ENCODE measurements at regions not wholly inside any gene's neighbourhood (a gene's known extent, or its start where the extent isn't known, plus 50 kb on each side); places are given as distances from the start of the nearest gene placed in this dataset.

DNA sequence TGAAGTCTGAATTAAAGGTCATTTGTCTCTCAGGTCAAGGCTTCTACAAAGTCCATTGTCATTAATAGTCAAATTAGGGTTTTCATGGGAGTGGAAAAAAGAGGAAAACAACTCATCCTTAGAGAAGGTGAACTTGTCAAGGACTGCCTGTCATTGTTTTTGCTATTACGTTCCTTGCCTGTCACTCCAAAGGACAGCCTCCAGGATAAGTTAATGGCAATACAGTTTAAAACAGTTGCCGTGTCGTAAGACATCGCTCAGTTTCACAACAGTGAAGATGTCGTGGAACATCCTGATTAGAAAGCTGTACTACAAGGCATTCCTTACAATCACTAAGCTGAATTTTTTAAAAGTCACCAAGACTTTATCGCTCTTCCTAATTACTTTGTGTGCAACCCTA, 466.8 kb upstream of the SMIM31 start:
- TF ChIP-seq, protein P1, sequence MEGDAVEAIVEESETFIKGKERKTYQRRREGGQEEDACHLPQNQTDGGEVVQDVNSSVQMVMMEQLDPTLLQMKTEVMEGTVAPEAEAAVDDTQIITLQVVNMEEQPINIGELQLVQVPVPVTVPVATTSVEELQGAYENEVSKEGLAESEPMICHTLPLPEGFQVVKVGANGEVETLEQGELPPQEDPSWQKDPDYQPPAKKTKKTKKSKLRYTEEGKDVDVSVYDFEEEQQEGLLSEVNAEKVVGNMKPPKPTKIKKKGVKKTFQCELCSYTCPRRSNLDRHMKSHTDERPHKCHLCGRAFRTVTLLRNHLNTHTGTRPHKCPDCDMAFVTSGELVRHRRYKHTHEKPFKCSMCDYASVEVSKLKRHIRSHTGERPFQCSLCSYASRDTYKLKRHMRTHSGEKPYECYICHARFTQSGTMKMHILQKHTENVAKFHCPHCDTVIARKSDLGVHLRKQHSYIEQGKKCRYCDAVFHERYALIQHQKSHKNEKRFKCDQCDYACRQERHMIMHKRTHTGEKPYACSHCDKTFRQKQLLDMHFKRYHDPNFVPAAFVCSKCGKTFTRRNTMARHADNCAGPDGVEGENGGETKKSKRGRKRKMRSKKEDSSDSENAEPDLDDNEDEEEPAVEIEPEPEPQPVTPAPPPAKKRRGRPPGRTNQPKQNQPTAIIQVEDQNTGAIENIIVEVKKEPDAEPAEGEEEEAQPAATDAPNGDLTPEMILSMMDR (IDR thresholded peaks at IDR 0.05; ENCODE audit: insufficient read depth, low read depth, low read length, missing control alignments) = no peak
- DNase-seq (ENCODE audit: low read depth) = no peak
- H3K4me3 ChIP-seq (ENCODE audit: low read length) = no peak overlapping the region

DNA sequence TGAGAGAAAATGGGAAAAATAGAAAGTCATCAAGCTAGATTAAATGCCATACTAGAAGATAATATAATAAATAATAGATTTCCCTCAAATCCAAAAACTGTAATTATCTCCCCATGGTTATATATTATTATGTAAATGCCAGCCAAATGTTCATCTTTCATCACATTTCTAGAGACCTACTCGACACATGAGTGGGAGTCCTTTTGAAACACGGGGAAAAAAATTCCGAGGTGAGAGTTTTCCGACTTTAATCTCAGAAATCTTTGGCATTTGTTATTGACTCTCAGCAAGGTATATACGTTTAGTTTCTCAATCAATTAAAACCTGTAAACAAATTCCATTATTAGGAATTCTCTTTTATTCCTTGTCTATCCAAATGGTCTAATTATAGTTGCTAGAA, 465.4 kb upstream of the SMIM31 start:
- TF ChIP-seq, protein P1 (IDR thresholded peaks at IDR 0.05; ENCODE audit: insufficient read depth, low read depth, low read length, missing control alignments) = no peak
- H3K4me3 ChIP-seq (ENCODE audit: low read length) = no peak overlapping the region
- no peak for DNase-seq (ENCODE audit: low read depth)

DNA sequence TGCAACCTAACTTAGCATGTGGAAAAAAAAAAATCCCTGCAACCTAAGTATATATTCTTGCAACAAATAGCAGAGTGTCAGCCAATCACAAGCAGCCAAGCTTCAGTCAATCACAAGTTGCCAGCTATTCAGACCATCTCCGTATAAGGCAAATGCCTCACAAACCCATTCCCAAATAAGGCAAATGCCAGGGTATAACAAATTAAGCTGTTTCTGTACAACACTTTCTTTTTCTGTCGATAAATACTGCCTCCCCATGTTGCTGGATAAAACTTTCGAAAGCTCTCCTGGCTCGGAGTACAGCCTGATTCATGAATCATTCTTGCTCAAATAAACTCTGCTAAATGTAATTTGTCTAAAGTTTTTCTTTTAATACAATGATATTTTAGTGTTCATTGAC, 460.7 kb upstream of the SMIM31 start:
- TF ChIP-seq, protein P1 (IDR thresholded peaks at IDR 0.05; ENCODE audit: insufficient read depth, low read depth, low read length, missing control alignments) = no peak
- no peak for DNase-seq (ENCODE audit: low read depth)
- no peak overlapping the region for H3K4me3 ChIP-seq (ENCODE audit: low read length)

DNA sequence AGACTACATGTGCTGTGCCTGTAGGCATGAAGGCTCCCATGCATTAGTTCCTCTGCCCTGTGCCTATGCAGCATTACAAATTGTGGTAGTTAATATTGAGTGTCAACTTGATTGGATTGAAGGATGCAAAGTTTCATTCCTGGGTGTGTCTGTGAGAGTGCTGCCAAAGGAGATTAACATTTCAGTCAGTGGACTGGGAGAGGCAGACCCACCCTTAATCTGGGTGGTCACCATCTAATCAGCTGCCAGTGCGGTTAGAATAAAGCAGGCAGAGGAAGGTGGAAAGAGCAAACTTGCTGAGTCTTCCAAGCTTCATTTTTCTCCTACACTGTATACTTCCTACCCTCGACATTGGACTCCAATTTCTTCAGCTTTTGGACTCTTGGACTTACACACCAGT, 460.2 kb upstream of the SMIM31 start:
- TF ChIP-seq, protein P1 (IDR thresholded peaks at IDR 0.05; ENCODE audit: insufficient read depth, low read depth, low read length, missing control alignments) = no peak
- no peak overlapping the region for H3K4me3 ChIP-seq (ENCODE audit: low read length)
- no peak for DNase-seq (ENCODE audit: low read depth)

DNA sequence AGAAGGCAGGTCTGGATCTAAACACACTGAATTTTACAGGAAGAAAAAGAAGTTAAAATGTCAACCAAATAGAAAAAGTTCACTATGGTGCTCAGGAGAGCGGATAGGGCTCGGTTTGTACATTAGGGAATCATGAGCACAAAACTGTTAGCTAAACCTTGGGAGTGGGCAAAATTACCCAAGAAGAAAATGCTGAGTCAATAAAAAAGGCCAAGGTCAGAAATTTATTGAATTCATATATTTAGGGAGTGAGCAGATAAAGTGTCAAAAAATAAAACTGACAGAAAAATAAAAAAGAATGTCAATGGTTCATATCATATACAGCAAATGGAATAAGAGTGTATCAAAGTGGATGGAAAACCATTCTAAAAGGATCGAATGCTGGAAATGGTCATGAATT, 452.5 kb upstream of the SMIM31 start:
- no peak overlapping the region for H3K4me3 ChIP-seq (ENCODE audit: low read length)
- TF ChIP-seq, protein P1 (IDR thresholded peaks at IDR 0.05; ENCODE audit: insufficient read depth, low read depth, low read length, missing control alignments) = no peak
- no peak for DNase-seq (ENCODE audit: low read depth)

DNA sequence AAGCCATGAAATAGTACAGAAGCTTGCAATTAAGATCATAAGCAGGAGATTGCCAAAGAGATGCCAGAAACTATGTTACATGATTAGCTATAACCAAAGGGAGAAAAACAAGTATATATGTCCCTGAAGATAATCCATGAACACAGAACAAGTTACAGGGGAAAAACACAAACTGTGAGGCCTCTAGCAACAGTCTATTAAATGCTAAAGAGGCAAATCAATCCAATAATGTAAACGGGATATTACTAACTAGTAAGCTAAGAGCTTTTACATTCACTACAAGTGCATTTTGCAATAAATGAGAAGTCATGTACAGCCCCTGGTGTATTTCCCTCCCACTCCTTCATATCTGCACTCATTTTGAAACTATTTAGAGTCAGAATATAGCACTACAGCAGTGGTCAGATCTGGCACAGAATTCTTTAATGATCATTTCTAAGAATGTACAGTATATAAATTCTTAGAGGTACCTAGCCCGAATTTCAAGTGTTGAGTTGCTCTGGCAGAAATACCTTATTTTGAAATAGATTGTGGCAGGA, 449.8 kb upstream of the SMIM31 start:
- no peak overlapping the region for H3K4me3 ChIP-seq (ENCODE audit: low read length)
- peak; percentile 48 for DNase-seq (ENCODE audit: low read depth)
- TF ChIP-seq, protein P1 (IDR thresholded peaks at IDR 0.05; ENCODE audit: insufficient read depth, low read depth, low read length, missing control alignments) = no peak

DNA sequence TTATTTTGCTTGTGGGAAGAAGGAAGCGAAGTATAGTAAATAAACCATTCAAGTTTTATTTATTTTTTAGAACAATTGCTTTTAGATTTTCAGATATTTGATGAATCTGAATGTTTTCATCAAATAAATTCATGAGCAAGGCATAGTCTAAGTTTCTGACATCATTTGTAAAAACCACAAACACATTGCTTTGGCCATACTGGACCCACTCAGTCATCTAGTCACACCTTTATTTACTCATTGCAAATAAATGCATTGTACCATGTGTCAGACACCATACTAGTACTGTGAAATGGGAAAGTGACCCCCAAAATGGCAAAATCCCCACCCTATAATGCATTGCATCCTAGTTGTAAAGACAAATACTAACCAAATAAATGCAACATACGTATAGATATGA, 449.1 kb upstream of the SMIM31 start:
- DNase-seq (ENCODE audit: low read depth) = peak; percentile 71
- TF ChIP-seq, protein P1 (IDR thresholded peaks at IDR 0.05; ENCODE audit: insufficient read depth, low read depth, low read length, missing control alignments) = no peak
- no peak overlapping the region for H3K4me3 ChIP-seq (ENCODE audit: low read length)
